ENCODE measurements at regions not wholly inside any gene's neighbourhood (a gene's known extent, or its start where the extent isn't known, plus 50 kb on each side); places are given as distances from the start of the nearest gene placed in this dataset.

GRCh38 chr13:21297914-21298831 is 121.7 kb downstream of the MRPL57 start (continued):
- no peak for TF ChIP-seq ZNF407 (CRISPR knock-in tag; IDR thresholded peaks at IDR 0.05; ENCODE audit: not compliant biosample characterization)
- no peak for TF ChIP-seq CBX2 (IDR thresholded peaks at IDR 0.05; ENCODE audit: low read depth, low read length)
- TF ChIP-seq CBX2 (CRISPR knock-in tag; IDR thresholded peaks at IDR 0.05; ENCODE audit: low read depth), result no peak
- no peak for TF ChIP-seq POLR2AphosphoS2 (IDR thresholded peaks at IDR 0.05; ENCODE audit: low read depth, low read length)
- peak; percentile 80 for TF ChIP-seq SALL1 (CRISPR knock-in tag; IDR thresholded peaks at IDR 0.05)
- TF ChIP-seq CHCHD3 (CRISPR knock-in tag; IDR thresholded peaks at IDR 0.05), result no peak
- peak; percentile 61; the same call in 1 of the 2 replicates for TF ChIP-seq RXRB (CRISPR knock-in tag; IDR thresholded peaks at IDR 0.05; ENCODE audit: borderline replicate concordance)
- TF ChIP-seq CSRNP2 (CRISPR knock-in tag; conservative IDR thresholded peaks at IDR 0.05; ENCODE audit: low read depth), result no peak
- TF ChIP-seq CBX1 (IDR thresholded peaks at IDR 0.05; ENCODE audit: low read depth), result peak; percentile 64
- TF ChIP-seq ZNF792 (CRISPR knock-in tag; IDR thresholded peaks at IDR 0.05), result peak; percentile 64; the same call in 1 of the 2 replicates
- peak; percentile 79; the same call in 1 of the 2 replicates for TF ChIP-seq MYPOP (CRISPR knock-in tag; IDR thresholded peaks at IDR 0.05)
- TF ChIP-seq KAT7 (CRISPR knock-in tag; IDR thresholded peaks at IDR 0.05; ENCODE audit: borderline replicate concordance), result 0 out of 2 replicates have a peak, but pooled peaks have one; percentile 34
- no peak for TF ChIP-seq ZNF749 (CRISPR knock-in tag; IDR thresholded peaks at IDR 0.05; ENCODE audit: borderline replicate concordance)
- peak; percentile 77 for TF ChIP-seq E2F5 (CRISPR knock-in tag; conservative IDR thresholded peaks at IDR 0.05)
- TF ChIP-seq TCF12 (IDR thresholded peaks at IDR 0.05), result no peak
- TF ChIP-seq TCF12 (CRISPR knock-in tag; IDR thresholded peaks at IDR 0.05), result peak; percentile 66; the same call in 1 of the 2 replicates
- no peak for TF ChIP-seq SAFB2 (CRISPR knock-in tag; IDR thresholded peaks at IDR 0.05; ENCODE audit: borderline replicate concordance, low read depth)
